HG03103 (cell line): ENCODE measurements at regions not wholly inside any gene's neighbourhood (a gene's known extent, or its start where the extent isn't known, plus 50 kb on each side); places are given as distances from the start of the nearest gene placed in this dataset.
"Not testable (repeated sequence)": the region's sequence is repeated elsewhere in the genome, so short reads cannot be mapped to it uniquely, and the experiment has no call there.

Source experiments
- ATAC-seq: cut with Tn5 transposase; IDR thresholded peaks from one replicate; pipeline ENCODE4 v1.9.1; 2021; ENCODE audit warnings: low read depth; ENCODE audit not compliant: unreplicated experiment

GRCh38 chr12:97616946-97617345, 154.3 kb downstream of the RMST start:
- no peak for ATAC-seq

GRCh38 chr12:97628962-97629361, 166.4 kb downstream of the RMST start:
- ATAC-seq: no peak

GRCh38 chr12:97629382-97629781, 166.8 kb downstream of the RMST start:
- no peak for ATAC-seq

GRCh38 chr12:97630356-97630755, 167.8 kb downstream of the RMST start:
- no peak for ATAC-seq

GRCh38 chr12:97630875-97631274, 168.3 kb downstream of the RMST start:
- no peak for ATAC-seq

- ATAC-seq: no peak
These were observed 175.2 kb downstream of the RMST start for GRCh38 chr12:97637770-97638169.

GRCh38 chr12:97638739-97639138, 176.1 kb downstream of the RMST start:
- no peak for ATAC-seq

- ATAC-seq: no peak
These were observed 177.1 kb downstream of the RMST start for GRCh38 chr12:97639702-97640101.

- ATAC-seq: no peak
These were observed 178.2 kb downstream of the RMST start for GRCh38 chr12:97640826-97641225.

GRCh38 chr12:97642911-97643310, 180.3 kb downstream of the RMST start:
- no peak for ATAC-seq

- no peak for ATAC-seq
These were observed 181.3 kb downstream of the RMST start for GRCh38 chr12:97643924-97644323.

GRCh38 chr12:97645726-97646125, 183.1 kb downstream of the RMST start:
- ATAC-seq: no peak

- ATAC-seq: no peak
These were observed 184.5 kb downstream of the RMST start for GRCh38 chr12:97647142-97647541.

GRCh38 chr12:97650242-97650641, 187.6 kb downstream of the RMST start:
- ATAC-seq: no peak

GRCh38 chr12:97656548-97656947, 193.9 kb downstream of the RMST start:
- ATAC-seq: not testable (repeated sequence)

- no peak for ATAC-seq
These were observed 196.7 kb downstream of the RMST start for GRCh38 chr12:97659117-97659880.

- ATAC-seq: no peak
These were observed 203.7 kb downstream of the RMST start for GRCh38 chr12:97666263-97666662.

GRCh38 chr12:97672870-97673269, 210.3 kb downstream of the RMST start:
- no peak for ATAC-seq

GRCh38 chr12:97680751-97681150, 218.1 kb downstream of the RMST start:
- no peak for ATAC-seq

GRCh38 chr12:97681612-97682504, 219.3 kb downstream of the RMST start:
- ATAC-seq: no peak

- no peak for ATAC-seq
These were observed 222.8 kb downstream of the RMST start for GRCh38 chr12:97685360-97685759.

- no peak for ATAC-seq
These were observed 239.3 kb downstream of the RMST start for GRCh38 chr12:97701901-97702300.
